GM12878 (cell line): ENCODE measurements at regions not wholly inside any gene's neighbourhood (a gene's known extent, or its start where the extent isn't known, plus 50 kb on each side); places are given as distances from the start of the nearest gene placed in this dataset.

ENCODE experiments used
- ATAC-seq: fragments of 200-7000 bp; cut with Tn5 transposase; 3 replicates; pipeline ENCODE4 v1.9.1; 2020; ENCODE audit warnings: mild to moderate bottlenecking, moderate library complexity
- BruUV-seq: library from RNA; stranded (reverse); fragments of 400-500 nt; replicated peaks from 2 replicates; lab custom pipeline; 2021; lab: Mats Ljungman, UMichigan
- CTCF ChIA-PET: fragments of 300-600 bp; sonication (Branson Sonifier 250); formaldehyde crosslinking; extraction: SDS; loops from one replicate; lab custom pipeline; 2021; ENCODE audit warnings: inconsistent platforms; lab: Yijun Ruan, JAX
- POLR2A ChIA-PET: fragments of 350-600 bp; formaldehyde crosslinking; extraction: SDS; loops from one replicate; lab custom pipeline; 2021; ENCODE audit warnings: inconsistent platforms; lab: Charles Lee
- RAD21 ChIA-PET: fragments of 300-600 bp; sonication (Branson Sonifier 250); formaldehyde crosslinking; loops from one replicate; lab custom pipeline; 2023; ENCODE audit warnings: antibody characterized with exemption; ENCODE audit not compliant: unreplicated experiment; lab: Charles Lee
- SMC1A ChIA-PET: fragments of 300-600 bp; sonication (Branson Sonifier 250); formaldehyde crosslinking; loops from one replicate; lab custom pipeline; 2023; ENCODE audit not compliant: unreplicated experiment, uncharacterized antibody; lab: Charles Lee
- DNase-seq: peaks from one replicate; pipeline ENCODE4 v3.0.0-alpha.2; 2011; ENCODE audit warnings: low read depth, low spot score
- FAIRE-seq: peaks from 3 replicates; lab custom pipeline; 2011; peaks lifted over from hg19 to GRCh38; lab: Jason Lieb, UNC
- H2AFZ ChIP-seq: 2 replicates; pipeline ENCODE4 v1.6.0; 2011; ENCODE audit warnings: low read depth, low read length, control low read depth; ENCODE audit not compliant: control insufficient read depth
- H3K27ac ChIP-seq: 2 replicates; pipeline ENCODE4 v1.5.1; 2011; ENCODE audit warnings: control low read depth; ENCODE audit not compliant: control insufficient read depth, insufficient read depth
- H3K27me3 ChIP-seq, 2 experiments: replicated peaks in 1 of 2; 2 replicates each; pipeline versions ENCODE4 v1.6.0 to v1.6.1; 2011; ENCODE audit warnings: low read length in 1 of 2; ENCODE audit not compliant: control insufficient read depth in 2 of 2, insufficient read depth in 2 of 2
- H3K36me3 ChIP-seq, 2 experiments: 2 replicates each; pipeline ENCODE4 v1.5.1; 2011; ENCODE audit warnings: low read length in 1 of 2; ENCODE audit not compliant: control insufficient read depth in 2 of 2, insufficient read depth in 2 of 2
- H3K4me1 ChIP-seq: 2 replicates; pipeline ENCODE4 v1.6.1; 2011; ENCODE audit warnings: mild to moderate bottlenecking, low read length, moderate library complexity, mixed read lengths; ENCODE audit not compliant: control insufficient read depth, insufficient read depth
- H3K4me2 ChIP-seq: 2 replicates; pipeline ENCODE4 v1.6.0; 2011; ENCODE audit warnings: control low read depth; ENCODE audit not compliant: control insufficient read depth, insufficient read depth
- H3K4me3 ChIP-seq: fragments of 200-600 bp; sonication (generic); 2 replicates; pipeline ENCODE4 v1.5.1; 2016
- H3K79me2 ChIP-seq: 2 replicates; pipeline ENCODE4 v1.6.0; 2011; ENCODE audit warnings: low read length; ENCODE audit not compliant: control insufficient read depth, insufficient read depth
- H3K9ac ChIP-seq: 2 replicates; pipeline ENCODE4 v1.8.0; 2011; ENCODE audit warnings: low read length, control low read depth, mixed read lengths; ENCODE audit not compliant: control insufficient read depth, insufficient read depth
- H3K9me3 ChIP-seq: replicated peaks from 3 replicates; pipeline ENCODE4 v1.5.1; 2011; ENCODE audit warnings: mild to moderate bottlenecking, low read length; ENCODE audit not compliant: control insufficient read depth, insufficient read depth
- H4K20me1 ChIP-seq: 2 replicates; pipeline ENCODE4 v1.6.0; 2011; ENCODE audit not compliant: control insufficient read depth, insufficient read depth
- CREB1 ChIP-seq: IDR thresholded peaks from 2 replicates; pipeline ENCODE4 v1.6.1; 2012; ENCODE audit warnings: low read depth, mild to moderate bottlenecking, inconsistent platforms
- FOXK2 ChIP-seq: fragments of 450-650 bp; IDR thresholded peaks from 2 replicates; pipeline ENCODE4 v1.6.1; 2017; ENCODE audit warnings: mild to moderate bottlenecking, moderate library complexity
- FOXM1 ChIP-seq: IDR thresholded peaks from 2 replicates; pipeline ENCODE4 v1.6.1; 2012; ENCODE audit warnings: low read depth, mild to moderate bottlenecking, inconsistent platforms, low read length, moderate library complexity
- GATAD2B ChIP-seq: fragments of 450-650 bp; conservative IDR thresholded peaks from 2 replicates; pipeline ENCODE4 v1.6.1; 2017; ENCODE audit warnings: low read depth, mild to moderate bottlenecking, moderate library complexity
- IRF4 ChIP-seq: IDR thresholded peaks from 2 replicates; pipeline ENCODE4 v1.6.1; 2011; ENCODE audit warnings: low read depth, low read length
- PAX8 ChIP-seq: fragments of 450-650 bp; IDR thresholded peaks from 2 replicates; pipeline ENCODE4 v1.6.1; 2017; ENCODE audit warnings: mild to moderate bottlenecking, moderate library complexity
- RAD21 ChIP-seq: IDR thresholded peaks from 2 replicates; pipeline ENCODE4 v1.6.1; 2011; ENCODE audit warnings: mild to moderate bottlenecking, low read depth, low read length, moderate library complexity; ENCODE audit not compliant: insufficient read depth
- RBBP5 ChIP-seq: fragments of 200-600 bp; sonication (generic); conservative IDR thresholded peaks from 2 replicates; pipeline ENCODE4 v1.6.1; 2016
- SIX5 ChIP-seq: IDR thresholded peaks from 2 replicates; pipeline ENCODE4 v1.6.1; 2011; ENCODE audit warnings: mild to moderate bottlenecking, low read depth, low read length, moderate library complexity; ENCODE audit not compliant: severe bottlenecking
- SREBF1 ChIP-seq: IDR thresholded peaks from 2 replicates; pipeline ENCODE4 v1.6.1; 2012; ENCODE audit warnings: mild to moderate bottlenecking, low read length
- SREBF2 ChIP-seq: IDR thresholded peaks from 2 replicates; pipeline ENCODE4 v1.6.1; 2012; ENCODE audit warnings: mild to moderate bottlenecking, low read length
- TCF7 ChIP-seq: IDR thresholded peaks from 2 replicates; pipeline ENCODE4 v1.6.1; 2014; ENCODE audit warnings: antibody characterized with exemption, borderline replicate concordance
- ZBED1 ChIP-seq: IDR thresholded peaks from 2 replicates; pipeline ENCODE4 v1.6.1; 2016; ENCODE audit warnings: borderline replicate concordance
- ZNF217 ChIP-seq: fragments of 450-650 bp; IDR thresholded peaks from 2 replicates; pipeline ENCODE4 v1.6.1; 2017; ENCODE audit warnings: antibody characterized with exemption, mild to moderate bottlenecking
- WGBS: methylation state at CpG from one replicate; pipeline ENCODE4 v1.1.6; 2016; ENCODE audit warnings: low lambda C conversion rate; ENCODE audit not compliant: insufficient replicate concordance, insufficient coverage; ENCODE audit errors: missing lambda C conversion rate; 5-methylcytosine and 5-hydroxymethylcytosine counted together
- in situ Hi-C: fragments of 300-500 bp; cut with MboI; formaldehyde crosslinking; loops from 9 replicates; pipeline ENCODE4 v1.14.3; 2018; ENCODE audit warnings: mixed read lengths
- intact Hi-C: fragments of 100-400 bp; cut with micrococcal nuclease; formaldehyde crosslinking; loops from one replicate; pipeline ENCODE4 v1.14.2; 2022; ENCODE audit not compliant: unreplicated experiment
- TF ChIP-seq, protein P1 (sequence below): fragments of 450-650 bp; IDR thresholded peaks from 2 replicates; pipeline ENCODE4 v1.6.1; 2018; ENCODE audit warnings: borderline replicate concordance, mild to moderate bottlenecking; ENCODE audit not compliant: partially characterized antibody
- TF ChIP-seq, protein P2 (sequence below): fragments of 450-650 bp; IDR thresholded peaks from 2 replicates; pipeline ENCODE4 v1.6.1; 2017; ENCODE audit warnings: low read depth, mild to moderate bottlenecking, moderate library complexity
- TF ChIP-seq, protein P3 (sequence below): IDR thresholded peaks from 2 replicates; pipeline ENCODE4 v1.6.1; 2011; ENCODE audit warnings: borderline replicate concordance, low read depth, mild to moderate bottlenecking, moderate library complexity, mixed read lengths, low read length; ENCODE audit not compliant: insufficient read depth; ENCODE audit errors: extremely low read length
- TF ChIP-seq, protein P4 (sequence below): fragments of 150-350 bp; IDR thresholded peaks from 2 replicates; pipeline ENCODE4 v1.6.1; 2016; ENCODE audit warnings: low read depth, low read length

DNA sequence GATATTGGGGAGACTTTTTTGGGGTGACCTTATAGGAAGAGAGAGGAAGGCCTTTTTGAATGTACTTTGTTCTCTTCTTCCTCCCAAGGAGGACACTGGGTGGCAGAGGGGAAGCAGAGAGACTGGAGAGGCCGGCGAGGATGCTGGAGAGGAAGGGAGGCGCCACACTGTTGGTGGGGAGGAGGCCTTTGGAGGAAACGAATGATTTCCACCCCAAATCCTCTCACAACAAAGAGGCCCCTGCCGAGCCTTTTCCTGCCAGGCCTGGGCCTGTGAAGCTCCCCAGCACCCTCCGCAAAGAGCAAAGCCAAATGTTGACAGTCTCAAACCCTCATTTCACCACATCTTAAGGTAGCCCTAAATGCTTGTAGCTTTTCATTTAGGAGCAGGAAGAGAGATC is 59.0 kb upstream of the UPP2 start (continued):
- TF ChIP-seq TCF7 (no peak), RAD21 (no peak), SREBF1 (no peak), GATAD2B (no peak), FOXK2 (no peak)
- TF ChIP-seq, protein P1, sequence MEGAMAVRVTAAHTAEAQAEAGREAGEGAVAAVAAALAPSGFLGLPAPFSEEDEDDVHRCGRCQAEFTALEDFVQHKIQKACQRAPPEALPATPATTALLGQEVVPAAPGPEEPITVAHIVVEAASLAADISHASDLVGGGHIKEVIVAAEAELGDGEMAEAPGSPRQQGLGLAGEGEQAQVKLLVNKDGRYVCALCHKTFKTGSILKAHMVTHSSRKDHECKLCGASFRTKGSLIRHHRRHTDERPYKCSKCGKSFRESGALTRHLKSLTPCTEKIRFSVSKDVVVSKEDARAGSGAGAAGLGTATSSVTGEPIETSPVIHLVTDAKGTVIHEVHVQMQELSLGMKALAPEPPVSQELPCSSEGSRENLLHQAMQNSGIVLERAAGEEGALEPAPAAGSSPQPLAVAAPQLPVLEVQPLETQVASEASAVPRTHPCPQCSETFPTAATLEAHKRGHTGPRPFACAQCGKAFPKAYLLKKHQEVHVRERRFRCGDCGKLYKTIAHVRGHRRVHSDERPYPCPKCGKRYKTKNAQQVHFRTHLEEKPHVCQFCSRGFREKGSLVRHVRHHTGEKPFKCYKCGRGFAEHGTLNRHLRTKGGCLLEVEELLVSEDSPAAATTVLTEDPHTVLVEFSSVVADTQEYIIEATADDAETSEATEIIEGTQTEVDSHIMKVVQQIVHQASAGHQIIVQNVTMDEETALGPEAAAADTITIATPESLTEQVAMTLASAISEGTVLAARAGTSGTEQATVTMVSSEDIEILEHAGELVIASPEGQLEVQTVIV: no peak

DNA sequence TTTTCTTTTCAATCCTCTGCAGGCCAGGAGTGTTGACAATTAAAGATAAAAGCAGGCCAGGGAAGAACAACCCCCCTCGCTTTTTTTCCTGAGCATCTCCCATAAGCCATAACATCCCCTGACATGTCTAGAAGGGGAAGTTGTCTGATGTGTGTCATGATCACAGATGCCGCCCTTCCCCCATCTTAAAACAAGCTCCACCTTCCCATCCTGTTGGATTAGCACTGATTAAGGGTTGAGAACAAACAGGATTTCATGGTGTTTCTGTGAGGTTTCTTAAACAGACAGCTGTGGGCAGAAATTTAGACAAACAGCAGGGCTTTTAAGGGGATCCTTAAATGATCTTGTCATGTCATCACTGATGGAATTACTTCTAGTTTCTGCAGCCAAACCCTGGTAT is 59.4 kb upstream of the UPP2 start:
- no peaks in the 10 kb centered on the region for H3K4me1 ChIP-seq
- no peak overlapping the region for H3K4me2 ChIP-seq
- no peaks in the 10 kb centered on the region for H3K27me3 ChIP-seq
- no peak overlapping the region for H3K9ac ChIP-seq
- ATAC-seq: no peak
- no peak overlapping the region for H3K27ac ChIP-seq
- no peak overlapping the region for H2AFZ ChIP-seq
- no peak for FAIRE-seq
- no peaks in the 10 kb centered on the region for H4K20me1 ChIP-seq
- CTCF ChIA-PET: no interaction called here
- POLR2A ChIA-PET: no interaction called here
- SMC1A ChIA-PET: no interaction called here
- in situ Hi-C loops (no loop called here), intact Hi-C loops (no loop called here)
- no peaks in the 10 kb centered on the region for H3K79me2 ChIP-seq
- H3K9me3 ChIP-seq: no peaks in the 10 kb centered on the region
- RAD21 ChIA-PET: no interaction called here
- BruUV-seq: no TSS peak
- DNase-seq: no peak
- TF ChIP-seq IRF4 (no peak), ZBED1 (no peak), RBBP5 (no peak), SIX5 (no peak), ZNF217 (no peak), FOXM1 (no peak), CREB1 (no peak), SREBF2 (no peak), PAX8 (no peak)
- TF ChIP-seq, protein P2, sequence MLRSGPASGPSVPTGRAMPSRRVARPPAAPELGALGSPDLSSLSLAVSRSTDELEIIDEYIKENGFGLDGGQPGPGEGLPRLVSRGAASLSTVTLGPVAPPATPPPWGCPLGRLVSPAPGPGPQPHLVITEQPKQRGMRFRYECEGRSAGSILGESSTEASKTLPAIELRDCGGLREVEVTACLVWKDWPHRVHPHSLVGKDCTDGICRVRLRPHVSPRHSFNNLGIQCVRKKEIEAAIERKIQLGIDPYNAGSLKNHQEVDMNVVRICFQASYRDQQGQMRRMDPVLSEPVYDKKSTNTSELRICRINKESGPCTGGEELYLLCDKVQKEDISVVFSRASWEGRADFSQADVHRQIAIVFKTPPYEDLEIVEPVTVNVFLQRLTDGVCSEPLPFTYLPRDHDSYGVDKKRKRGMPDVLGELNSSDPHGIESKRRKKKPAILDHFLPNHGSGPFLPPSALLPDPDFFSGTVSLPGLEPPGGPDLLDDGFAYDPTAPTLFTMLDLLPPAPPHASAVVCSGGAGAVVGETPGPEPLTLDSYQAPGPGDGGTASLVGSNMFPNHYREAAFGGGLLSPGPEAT: no peak
- TF ChIP-seq, protein P3, sequence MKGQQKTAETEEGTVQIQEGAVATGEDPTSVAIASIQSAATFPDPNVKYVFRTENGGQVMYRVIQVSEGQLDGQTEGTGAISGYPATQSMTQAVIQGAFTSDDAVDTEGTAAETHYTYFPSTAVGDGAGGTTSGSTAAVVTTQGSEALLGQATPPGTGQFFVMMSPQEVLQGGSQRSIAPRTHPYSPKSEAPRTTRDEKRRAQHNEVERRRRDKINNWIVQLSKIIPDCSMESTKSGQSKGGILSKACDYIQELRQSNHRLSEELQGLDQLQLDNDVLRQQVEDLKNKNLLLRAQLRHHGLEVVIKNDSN: no peak
- TF ChIP-seq, protein P4, sequence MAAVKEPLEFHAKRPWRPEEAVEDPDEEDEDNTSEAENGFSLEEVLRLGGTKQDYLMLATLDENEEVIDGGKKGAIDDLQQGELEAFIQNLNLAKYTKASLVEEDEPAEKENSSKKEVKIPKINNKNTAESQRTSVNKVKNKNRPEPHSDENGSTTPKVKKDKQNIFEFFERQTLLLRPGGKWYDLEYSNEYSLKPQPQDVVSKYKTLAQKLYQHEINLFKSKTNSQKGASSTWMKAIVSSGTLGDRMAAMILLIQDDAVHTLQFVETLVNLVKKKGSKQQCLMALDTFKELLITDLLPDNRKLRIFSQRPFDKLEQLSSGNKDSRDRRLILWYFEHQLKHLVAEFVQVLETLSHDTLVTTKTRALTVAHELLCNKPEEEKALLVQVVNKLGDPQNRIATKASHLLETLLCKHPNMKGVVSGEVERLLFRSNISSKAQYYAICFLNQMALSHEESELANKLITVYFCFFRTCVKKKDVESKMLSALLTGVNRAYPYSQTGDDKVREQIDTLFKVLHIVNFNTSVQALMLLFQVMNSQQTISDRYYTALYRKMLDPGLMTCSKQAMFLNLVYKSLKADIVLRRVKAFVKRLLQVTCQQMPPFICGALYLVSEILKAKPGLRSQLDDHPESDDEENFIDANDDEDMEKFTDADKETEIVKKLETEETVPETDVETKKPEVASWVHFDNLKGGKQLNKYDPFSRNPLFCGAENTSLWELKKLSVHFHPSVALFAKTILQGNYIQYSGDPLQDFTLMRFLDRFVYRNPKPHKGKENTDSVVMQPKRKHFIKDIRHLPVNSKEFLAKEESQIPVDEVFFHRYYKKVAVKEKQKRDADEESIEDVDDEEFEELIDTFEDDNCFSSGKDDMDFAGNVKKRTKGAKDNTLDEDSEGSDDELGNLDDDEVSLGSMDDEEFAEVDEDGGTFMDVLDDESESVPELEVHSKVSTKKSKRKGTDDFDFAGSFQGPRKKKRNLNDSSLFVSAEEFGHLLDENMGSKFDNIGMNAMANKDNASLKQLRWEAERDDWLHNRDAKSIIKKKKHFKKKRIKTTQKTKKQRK: no peak
- H3K4me3 ChIP-seq: no peak overlapping the region
- 73% methylated on average over 2 of the region's 2 CpGs for WGBS
- H3K36me3 ChIP-seq: no peaks in the 10 kb centered on the region
